ENCODE measurements at regions not wholly inside any gene's neighbourhood (a gene's known extent, or its start where the extent isn't known, plus 50 kb on each side); places are given as distances from the start of the nearest gene placed in this dataset.
A peak's percentile ranks its signal among the peaks of the same experiment; 100 is the strongest.
"Not testable (repeated sequence)": the region's sequence is repeated elsewhere in the genome, so short reads cannot be mapped to it uniquely, and the experiment has no call there.

- DNase-seq, result no peak
Observed at GRCh38 chr4:43457866-43458265, 565.4 kb downstream of the GRXCR1 start.

GRCh38 chr4:43458293-43458692, 565.8 kb downstream of the GRXCR1 start:
- no peak for DNase-seq

DNA sequence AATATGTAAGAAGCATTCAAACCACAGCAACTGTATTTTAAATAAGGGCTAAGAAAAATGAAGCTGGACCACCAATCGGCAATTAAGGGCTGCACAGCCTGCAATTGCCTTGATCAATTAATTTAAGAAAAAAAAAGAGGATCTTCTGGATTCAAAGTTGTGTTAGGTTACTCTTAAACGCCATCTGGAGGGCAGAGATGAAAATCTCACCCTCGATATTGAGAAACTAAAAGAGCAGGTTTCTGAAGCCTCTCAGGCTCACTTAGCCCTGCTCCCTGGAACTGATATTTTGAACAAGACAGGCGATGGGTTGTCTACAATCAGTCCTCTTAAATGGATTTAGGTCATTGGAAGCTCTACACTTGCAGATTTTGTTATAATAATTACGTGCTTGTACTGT, 579.4 kb downstream of the GRXCR1 start:
- DNase-seq, result peak; percentile 54 to 65

DNA sequence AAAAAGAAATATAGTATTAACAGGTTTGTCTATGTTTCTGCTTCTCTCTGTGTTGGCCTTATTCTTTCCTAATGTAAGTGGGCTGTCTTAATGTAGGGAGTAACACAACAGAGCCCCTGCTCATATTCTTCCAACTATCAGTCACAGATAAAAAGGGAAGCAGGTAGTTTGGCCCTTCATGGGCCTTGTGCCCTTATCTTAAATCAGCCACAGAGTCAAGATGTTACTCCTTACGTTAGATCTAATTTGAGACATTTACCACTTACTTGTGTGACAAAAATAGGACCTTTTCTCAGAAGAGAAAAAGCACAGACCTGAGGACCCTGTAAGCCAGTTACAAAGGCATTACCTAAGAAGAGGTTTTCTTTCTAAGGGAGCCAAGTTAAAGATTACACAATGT, 589.0 kb downstream of the GRXCR1 start:
- DNase-seq, result peak; percentile 40 to 46

DNA sequence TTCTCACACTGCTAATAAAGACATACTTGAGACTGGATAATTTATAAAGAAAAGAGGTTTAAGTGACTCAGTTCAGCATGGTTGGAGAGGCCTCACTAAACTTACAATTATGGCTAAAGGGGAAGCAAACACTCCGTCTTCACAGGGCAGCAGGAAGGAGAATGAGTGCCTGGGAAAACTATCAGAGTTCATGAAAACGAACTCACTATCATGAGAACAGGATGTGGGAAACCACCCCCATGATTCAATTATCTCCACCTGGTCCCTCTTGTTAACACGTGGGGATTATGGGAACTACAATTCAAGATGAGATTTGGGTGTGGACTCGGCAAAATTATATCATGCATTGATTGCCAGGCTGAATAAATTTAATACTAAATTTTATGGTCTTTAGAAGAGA, 592.7 kb downstream of the GRXCR1 start:
- DNase-seq, result peak; percentile 20 to 21

DNA sequence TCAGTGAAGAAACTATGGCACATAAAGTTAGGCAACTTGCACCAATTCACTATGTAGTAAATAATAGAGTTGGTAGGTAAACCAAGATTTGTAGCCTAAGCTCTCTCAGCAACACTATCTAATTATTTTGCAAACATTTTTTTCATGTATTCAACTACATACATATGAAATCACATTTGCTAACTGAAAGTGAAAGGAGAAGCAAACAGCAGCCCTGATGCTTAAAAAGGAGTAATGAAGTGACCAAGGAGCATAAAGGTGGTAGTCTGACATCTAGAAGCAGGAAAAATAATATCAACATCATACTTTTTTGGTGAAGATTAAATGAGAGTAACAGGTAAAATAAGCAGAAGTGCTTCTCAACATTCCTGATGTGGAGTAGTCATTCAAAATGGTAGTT, 603.7 kb downstream of the GRXCR1 start:
- DNase-seq, result no peak

GRCh38 chr4:43496602-43497001, 604.1 kb downstream of the GRXCR1 start:
- DNase-seq, result no peak

GRCh38 chr4:43505823-43506222, 613.3 kb downstream of the GRXCR1 start:
- not testable (repeated sequence) for DNase-seq

DNA sequence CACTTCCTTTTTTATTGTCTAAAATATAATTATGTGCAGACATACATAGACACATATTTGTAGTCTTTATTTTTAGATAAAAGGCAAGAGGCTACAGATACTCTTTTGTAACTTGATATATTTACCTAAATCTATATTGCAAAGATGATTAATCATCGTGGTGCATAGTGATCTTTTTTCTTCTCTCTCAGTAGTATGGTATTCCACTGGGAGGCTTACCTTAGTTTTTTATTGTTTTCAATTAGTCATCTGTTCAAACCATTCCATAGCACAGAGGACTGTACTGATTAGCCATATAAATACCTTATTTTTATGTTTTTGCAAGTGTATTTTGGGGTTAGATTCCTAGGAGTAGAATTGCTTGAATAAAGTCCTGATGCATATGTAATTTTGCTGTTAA, 619.7 kb downstream of the GRXCR1 start:
- no peak for DNase-seq

DNA sequence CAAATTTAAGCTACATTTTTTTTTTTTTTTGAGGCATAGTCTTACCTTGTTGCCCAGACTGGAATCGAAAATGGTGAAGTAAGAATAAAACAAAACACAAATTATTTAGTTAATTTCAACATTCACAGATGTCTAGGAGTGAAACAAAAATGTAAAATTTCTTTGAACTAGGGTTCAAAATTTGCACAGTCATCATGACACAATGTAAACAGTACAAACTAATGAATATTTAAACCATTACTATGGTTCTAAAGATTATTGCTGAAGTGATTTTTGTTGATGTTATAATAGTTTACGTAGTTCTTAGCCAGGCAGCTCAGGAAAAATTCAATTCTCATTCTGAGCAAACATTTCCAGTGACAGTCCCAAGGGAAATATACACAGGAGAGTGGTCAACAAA, 633.1 kb downstream of the GRXCR1 start:
- no peak for DNase-seq

DNA sequence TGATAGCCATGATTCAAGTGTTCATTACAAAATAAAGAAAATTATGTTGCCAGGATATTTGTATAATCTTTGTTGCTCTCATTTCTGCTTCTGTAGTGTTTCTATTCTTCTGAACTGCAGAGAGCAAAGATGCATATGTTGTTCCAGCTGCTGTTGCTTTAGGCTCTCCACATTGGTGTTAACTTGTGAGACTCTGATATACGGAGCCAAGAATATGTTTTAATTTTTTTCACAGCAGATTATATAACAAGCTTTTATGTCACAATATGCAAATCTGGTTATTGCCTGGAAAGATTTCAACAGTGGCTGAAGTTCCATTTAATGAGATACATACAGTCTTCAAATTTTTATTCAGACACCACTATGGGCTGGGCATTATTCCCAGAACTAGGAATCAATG, 655.0 kb downstream of the GRXCR1 start:
- no peak for DNase-seq

DNA sequence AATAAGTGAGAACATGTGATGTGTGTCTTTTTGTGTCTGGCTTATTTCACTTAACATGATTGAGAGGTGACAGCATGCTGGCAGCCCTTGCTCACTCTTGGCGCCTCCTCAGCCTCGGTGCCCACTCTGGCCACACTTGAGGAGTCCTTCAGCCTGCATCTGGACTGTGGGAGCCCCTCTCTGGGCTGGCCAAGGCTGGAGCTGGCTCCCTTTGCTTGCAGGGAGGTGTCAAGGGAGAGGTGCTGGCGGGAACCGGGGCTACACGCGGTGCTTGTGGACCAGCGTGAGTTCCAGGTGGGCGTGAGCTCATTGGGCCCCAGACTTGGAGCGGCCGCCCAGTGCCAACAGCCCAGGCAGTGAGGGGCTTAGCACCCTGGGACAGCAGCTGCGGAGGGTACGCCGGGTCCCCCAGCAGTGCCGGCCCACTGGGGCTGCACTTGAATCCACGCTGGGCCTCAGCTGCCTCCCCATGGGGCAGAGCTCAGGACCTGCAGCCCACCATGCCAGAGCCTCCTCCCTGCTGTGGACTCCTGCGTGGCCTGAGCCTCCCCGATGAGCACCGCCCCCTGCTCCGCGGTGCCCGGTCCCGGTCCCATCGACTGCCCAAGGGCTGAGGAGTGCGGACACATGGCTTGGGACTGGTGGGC, 658.6 kb downstream of the GRXCR1 start:
- DNase-seq, result no peak

GRCh38 chr4:43556262-43556661, 663.7 kb downstream of the GRXCR1 start:
- DNase-seq, result no peak

- DNase-seq, result no peak
Observed at GRCh38 chr4:43560047-43560446, 667.5 kb downstream of the GRXCR1 start.

GRCh38 chr4:43564107-43564506, 671.6 kb downstream of the GRXCR1 start:
- no peak for DNase-seq

DNA sequence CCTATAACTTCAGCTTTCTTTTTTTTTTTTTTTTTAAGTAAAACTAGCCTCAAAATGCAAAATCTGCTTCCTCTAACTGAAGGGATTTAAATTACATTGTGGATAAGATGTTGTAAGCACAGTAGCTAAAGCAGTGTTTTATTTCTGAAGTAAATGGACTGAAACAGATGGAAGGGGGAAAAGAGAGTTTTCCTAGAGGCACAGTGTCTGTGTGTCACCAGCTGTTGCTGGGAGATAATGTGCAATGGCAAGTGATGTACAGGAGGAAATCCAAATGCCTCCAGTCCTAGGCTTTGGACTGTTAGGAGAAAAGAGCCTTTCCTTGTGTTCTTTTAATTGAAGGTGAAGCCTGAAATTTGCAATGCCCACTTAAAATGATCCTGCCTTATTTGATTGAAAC, 672.1 kb downstream of the GRXCR1 start:
- DNase-seq, result no peak

DNA sequence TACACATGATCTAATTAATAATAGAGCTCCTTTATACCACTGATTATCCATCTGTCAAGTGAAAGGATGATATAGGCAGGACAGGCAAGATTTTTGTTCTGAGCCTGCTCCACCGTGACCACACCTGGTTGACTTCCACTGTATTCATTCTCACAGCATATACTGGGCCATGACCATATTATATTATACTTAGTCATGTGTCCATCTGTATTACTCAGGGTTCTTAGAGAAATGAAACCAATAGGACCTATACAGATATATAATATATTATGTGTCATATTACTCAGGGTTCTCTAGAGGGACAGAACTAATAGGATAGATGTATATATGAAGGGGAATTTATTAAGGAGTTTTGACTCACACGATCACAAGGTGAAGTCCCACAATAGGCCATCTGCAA, 675.1 kb downstream of the GRXCR1 start:
- DNase-seq, result no peak

- no peak for DNase-seq
Observed at GRCh38 chr4:43586813-43587212, 694.3 kb downstream of the GRXCR1 start.

DNA sequence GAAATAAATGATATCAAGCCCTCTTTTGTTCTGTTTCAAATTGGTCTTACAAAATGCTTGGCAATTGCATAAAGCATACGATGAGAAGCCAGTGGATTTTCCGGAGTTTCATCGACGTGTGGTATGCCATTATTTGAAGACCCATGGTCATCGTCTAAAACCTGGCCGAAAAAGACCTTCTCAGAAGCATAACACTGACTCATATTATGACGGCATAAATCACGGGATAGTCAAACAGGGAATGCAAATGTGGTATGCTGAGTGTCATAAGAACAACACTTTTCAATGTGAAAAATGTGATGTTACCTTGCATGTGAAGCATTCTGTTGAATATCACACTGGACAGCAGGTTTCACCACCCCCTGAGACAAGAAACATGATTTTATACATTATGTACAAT, 695.2 kb downstream of the GRXCR1 start:
- DNase-seq, result no peak

DNA sequence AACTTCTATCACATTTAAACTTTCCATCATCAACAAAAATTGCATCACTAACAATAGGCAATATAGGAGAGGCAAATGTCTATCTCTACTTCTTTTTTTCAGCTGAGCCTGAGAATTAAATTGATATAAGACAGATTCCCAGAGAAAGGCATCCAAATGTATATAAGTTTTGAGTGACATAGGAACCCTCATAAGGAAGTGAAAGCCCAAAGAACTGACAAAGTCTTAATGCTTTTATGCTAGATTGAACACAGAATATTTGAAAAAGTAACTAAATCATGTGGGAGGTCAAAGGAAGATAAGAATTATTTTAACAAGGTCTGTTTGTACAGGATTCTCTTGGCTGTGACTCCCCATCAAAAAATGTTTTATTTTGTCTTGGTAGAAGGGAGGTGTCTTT, 714.9 kb downstream of the GRXCR1 start:
- no peak for DNase-seq

DNA sequence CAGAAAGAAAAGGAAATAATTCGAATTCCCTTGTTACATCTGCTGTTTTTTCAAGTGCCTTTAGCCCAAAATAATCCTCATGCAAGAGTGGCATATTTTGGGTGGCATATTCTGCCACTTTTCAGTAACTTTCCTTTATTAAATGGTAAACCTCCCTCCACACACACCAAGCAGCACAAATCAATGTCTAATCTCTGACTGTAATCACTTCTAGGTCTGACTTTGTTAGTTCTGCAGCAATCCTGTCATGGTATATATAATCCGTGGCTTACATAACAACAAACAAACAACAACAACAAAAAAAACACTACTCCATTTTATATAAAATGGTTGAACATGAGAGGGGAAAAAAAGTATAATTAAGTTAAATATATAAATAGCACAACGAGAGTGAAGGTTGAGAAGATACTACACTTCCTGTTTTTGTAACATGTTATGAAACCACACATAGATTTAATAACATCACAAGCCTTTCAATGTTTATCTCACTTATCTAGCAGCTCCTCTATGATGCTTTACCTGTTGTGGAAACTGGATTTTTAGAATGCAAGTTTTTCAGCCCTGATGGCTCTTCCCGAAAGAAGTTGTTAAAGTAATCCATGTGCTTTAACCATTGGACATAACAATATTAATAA, 715.4 kb downstream of the GRXCR1 start:
- DNase-seq, result peak; percentile 14 to 21

DNA sequence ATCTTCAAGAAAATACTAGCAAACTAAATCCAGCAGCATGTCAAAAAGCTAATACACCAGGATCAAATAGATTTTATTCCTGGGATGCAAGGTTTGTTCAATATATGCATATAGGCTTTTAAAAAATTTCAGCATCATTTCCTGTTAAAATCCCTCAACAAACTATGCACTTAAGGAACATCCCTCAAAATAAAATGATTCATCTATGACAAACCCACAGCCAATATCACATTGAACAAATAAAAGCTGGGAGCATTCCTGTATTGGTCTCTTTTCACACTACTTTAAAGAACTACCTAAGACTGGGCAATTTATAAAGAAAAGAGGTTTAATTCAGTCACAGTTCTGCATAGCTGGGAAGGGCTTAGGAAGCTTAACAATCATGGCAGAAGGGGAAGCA, 726.7 kb downstream of the GRXCR1 start:
- DNase-seq, result no peak

GRCh38 chr4:43637893-43638292, 745.4 kb downstream of the GRXCR1 start:
- not testable (repeated sequence) for DNase-seq

- no peak for DNase-seq
Observed at GRCh38 chr4:43651991-43652390, 759.5 kb downstream of the GRXCR1 start.

DNA sequence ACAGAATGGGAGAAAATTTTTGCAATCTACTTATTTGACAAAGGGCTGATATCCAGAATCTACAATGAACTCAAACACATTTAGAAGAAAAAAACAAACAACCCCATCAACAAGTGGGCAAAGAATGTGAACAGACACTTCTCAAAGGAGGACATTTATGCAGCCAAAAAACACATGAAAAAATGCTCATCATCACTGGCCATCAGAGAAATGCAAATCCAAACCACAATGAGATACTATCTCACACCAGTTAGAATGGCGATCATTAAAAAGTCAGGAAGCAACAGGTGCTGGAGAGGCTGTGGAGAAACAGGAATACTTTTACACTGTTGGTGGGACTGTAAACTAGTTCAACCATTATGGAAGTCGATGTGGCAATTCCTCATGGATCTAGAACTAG, 767.0 kb downstream of the GRXCR1 start:
- DNase-seq, result not testable (repeated sequence)
